Fibroblast of mammary gland (primary cell): ENCODE measurements at regions not wholly inside any gene's neighbourhood (a gene's known extent, or its start where the extent isn't known, plus 50 kb on each side); places are given as distances from the start of the nearest gene placed in this dataset.
A peak's percentile ranks its signal among the peaks of the same experiment; 100 is the strongest.

Source experiments
- DNase-seq: peaks from one replicate; pipeline ENCODE4 v3.0.0-alpha.2; 2010; ENCODE audit warnings: low read depth
- H3K4me3 ChIP-seq: 2 replicates; pipeline ENCODE4 v1.5.1; 2011; ENCODE audit warnings: low read depth, mild to moderate bottlenecking, low read length, moderate library complexity; ENCODE audit not compliant: control insufficient read depth
- CTCF ChIP-seq: conservative IDR thresholded peaks from 2 replicates; pipeline ENCODE4 v1.5.1; 2011; ENCODE audit warnings: low read depth, low read length, inconsistent platforms; ENCODE audit not compliant: control insufficient read depth, insufficient read depth

DNA sequence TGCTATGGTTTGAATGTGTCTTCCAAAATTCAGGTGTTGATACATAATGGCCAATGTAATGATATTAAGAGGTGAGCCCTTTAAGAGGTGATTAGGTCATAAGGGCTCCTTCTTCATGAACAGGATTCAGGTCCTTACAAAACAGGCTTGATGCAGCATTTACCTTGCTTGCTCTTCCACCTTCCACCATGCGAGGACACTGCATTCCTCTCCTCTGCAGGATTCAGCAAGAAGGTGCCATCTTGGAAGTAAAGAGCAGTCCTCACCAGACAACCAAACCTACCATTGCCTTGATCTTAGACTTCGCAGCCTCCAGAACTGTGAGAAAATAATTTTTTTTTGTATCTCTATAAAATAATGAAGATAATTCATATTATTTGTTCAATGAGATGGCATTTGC lies 314.0 kb upstream of the SMARCA2 start:
- no peak for DNase-seq
- TF ChIP-seq CTCF, result no peak
- no peak overlapping the region for H3K4me3 ChIP-seq

- no peak for DNase-seq
- TF ChIP-seq CTCF, result no peak
- no peak overlapping the region for H3K4me3 ChIP-seq
These were observed 312.4 kb upstream of the SMARCA2 start for GRCh38 chr9:1702701-1703100.

- TF ChIP-seq CTCF, result no peak
- H3K4me3 ChIP-seq, result no peak overlapping the region
- DNase-seq, result no peak
These were observed 307.9 kb upstream of the SMARCA2 start for GRCh38 chr9:1707291-1707690.

DNA sequence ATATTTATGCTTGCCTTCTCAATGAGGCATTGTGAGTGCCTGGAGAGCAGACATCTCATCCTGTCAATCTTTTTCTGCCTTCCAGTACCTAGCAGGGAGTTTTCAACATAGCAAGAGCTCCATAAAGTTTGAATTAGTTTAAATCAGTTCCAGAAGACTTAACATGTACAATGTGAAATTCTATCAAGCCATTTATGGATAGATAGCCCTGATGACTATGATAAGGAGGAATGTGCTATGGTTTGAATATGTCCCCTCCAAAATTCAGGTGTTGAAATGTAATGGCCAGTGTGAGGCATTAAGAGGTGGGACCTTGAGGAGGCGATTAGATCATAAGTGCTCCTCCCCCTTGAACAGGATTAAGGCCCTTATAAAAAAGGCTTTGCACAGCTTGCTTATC lies 306.9 kb upstream of the SMARCA2 start:
- DNase-seq, result no peak
- no peak for TF ChIP-seq CTCF
- no peak overlapping the region for H3K4me3 ChIP-seq

DNA sequence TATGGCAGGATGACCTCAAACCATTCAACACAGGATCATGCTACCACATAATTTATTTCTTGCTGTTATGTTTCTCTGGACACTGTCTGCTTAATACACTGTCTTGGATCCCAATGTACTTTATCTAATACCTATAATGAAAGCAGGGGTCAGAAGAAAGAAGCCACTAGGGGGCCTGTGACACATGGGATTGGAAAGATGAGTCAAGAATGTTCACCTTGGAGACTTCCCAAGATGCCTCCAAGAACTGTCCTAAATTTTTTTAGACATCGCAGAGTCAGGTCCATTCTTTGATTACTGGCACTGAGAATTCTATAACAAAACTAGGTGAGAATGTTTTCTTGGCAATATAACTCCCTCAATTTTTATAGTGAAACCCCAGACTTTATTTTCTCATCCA lies 305.8 kb upstream of the SMARCA2 start:
- TF ChIP-seq CTCF, result peak; percentile 18
- no peak overlapping the region for H3K4me3 ChIP-seq
- peak; percentile 22 for DNase-seq

- TF ChIP-seq CTCF, result no peak
- DNase-seq, result no peak
- H3K4me3 ChIP-seq, result no peak overlapping the region
These were observed 302.2 kb upstream of the SMARCA2 start for GRCh38 chr9:1712861-1713450.

DNA sequence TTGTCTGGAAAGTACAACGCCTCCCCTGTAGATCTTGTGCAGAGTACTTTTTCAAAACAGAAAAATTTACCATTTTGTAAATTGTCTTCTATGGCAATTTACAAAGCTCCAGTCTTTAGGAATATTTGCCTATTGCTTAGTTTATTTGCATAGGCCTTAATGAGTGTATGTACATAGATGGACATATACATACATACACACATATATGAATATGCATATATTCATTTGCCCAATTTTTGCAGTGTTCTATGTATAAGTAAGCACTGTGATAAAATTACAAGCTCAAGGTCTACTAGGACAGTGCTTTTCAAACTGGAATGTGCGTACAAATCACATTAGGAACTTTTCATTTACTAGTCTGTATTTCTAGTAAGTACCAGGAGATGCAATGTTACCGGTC lies 301.3 kb upstream of the SMARCA2 start:
- no peak overlapping the region for H3K4me3 ChIP-seq
- TF ChIP-seq CTCF, result no peak
- no peak for DNase-seq
